ENCODE measurements at regions not wholly inside any gene's neighbourhood (a gene's known extent, or its start where the extent isn't known, plus 50 kb on each side); places are given as distances from the start of the nearest gene placed in this dataset.

GRCh38 chr4:155592938-155593297 lies 73.7 kb upstream of the GUCY1A1 start:
- TF ChIP-seq CTCF (IDR thresholded peaks at IDR 0.05; ENCODE audit: low read depth, low read length) (no peak), EZH2phosphoT487 (IDR thresholded peaks at IDR 0.05; ENCODE audit: low read depth) (no peak)
